ENCODE measurements at regions not wholly inside any gene's neighbourhood (a gene's known extent, or its start where the extent isn't known, plus 50 kb on each side); places are given as distances from the start of the nearest gene placed in this dataset.

DNA sequence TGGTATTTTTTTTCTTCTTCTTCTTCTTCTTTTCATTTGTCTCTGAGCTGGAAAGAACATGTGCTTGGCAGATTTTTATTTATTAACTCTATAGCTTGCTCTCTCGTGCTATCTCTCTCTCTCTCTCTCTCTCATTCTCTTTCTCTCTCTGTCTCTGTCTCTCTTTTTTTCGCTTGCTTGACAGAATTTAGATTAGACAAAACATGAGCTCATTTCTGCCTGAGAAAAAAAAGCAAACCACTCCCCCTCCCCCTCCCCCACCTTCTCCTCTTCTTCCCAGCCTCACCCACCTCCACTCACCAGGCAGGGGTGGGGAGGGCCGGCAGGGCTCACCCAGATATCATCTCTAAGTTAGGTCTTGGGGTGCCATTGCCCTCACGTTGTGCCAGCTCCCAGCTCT is 81.5 kb downstream of the PJA1 start:
- TF ChIP-seq, protein P1, sequence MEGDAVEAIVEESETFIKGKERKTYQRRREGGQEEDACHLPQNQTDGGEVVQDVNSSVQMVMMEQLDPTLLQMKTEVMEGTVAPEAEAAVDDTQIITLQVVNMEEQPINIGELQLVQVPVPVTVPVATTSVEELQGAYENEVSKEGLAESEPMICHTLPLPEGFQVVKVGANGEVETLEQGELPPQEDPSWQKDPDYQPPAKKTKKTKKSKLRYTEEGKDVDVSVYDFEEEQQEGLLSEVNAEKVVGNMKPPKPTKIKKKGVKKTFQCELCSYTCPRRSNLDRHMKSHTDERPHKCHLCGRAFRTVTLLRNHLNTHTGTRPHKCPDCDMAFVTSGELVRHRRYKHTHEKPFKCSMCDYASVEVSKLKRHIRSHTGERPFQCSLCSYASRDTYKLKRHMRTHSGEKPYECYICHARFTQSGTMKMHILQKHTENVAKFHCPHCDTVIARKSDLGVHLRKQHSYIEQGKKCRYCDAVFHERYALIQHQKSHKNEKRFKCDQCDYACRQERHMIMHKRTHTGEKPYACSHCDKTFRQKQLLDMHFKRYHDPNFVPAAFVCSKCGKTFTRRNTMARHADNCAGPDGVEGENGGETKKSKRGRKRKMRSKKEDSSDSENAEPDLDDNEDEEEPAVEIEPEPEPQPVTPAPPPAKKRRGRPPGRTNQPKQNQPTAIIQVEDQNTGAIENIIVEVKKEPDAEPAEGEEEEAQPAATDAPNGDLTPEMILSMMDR (conservative IDR thresholded peaks at IDR 0.05 in 1 of 2, IDR thresholded peaks at IDR 0.05 in 1 of 2; ENCODE audit: low read depth in 1 of 2, low read length in 2 of 2): no peak
- TF ChIP-seq EZH2 (IDR thresholded peaks at IDR 0.05; ENCODE audit: low read length, missing control alignments): no peak
